HCEC 1CT (cell line): ENCODE measurements at regions not wholly inside any gene's neighbourhood (a gene's known extent, or its start where the extent isn't known, plus 50 kb on each side); places are given as distances from the start of the nearest gene placed in this dataset.
"Not testable (repeated sequence)": the region's sequence is repeated elsewhere in the genome, so short reads cannot be mapped to it uniquely, and the experiment has no call there.

ENCODE experiments used
- DNase-seq: peaks from one replicate; pipeline ENCODE4 v3.0.0-alpha.2; 2017

GRCh38 chr3:176310641-176311040 is 886.6 kb downstream of the TBL1XR1 start:
- DNase-seq, result no peak

- DNase-seq, result no peak
These were observed 895.0 kb downstream of the TBL1XR1 start for GRCh38 chr3:176302271-176302670.

GRCh38 chr3:176296066-176296597 is 901.1 kb downstream of the TBL1XR1 start:
- DNase-seq, result no peak

GRCh38 chr3:176293276-176293675 is 904.0 kb downstream of the TBL1XR1 start:
- peak; percentile 25 for DNase-seq

- no peak for DNase-seq
These were observed 910.7 kb downstream of the TBL1XR1 start for GRCh38 chr3:176286476-176287085.

GRCh38 chr3:176275538-176275937 is 921.7 kb downstream of the TBL1XR1 start:
- DNase-seq, result no peak

GRCh38 chr3:176275113-176275512 is 922.2 kb downstream of the TBL1XR1 start:
- no peak for DNase-seq

GRCh38 chr3:176274161-176274560 is 923.1 kb downstream of the TBL1XR1 start:
- no peak for DNase-seq

GRCh38 chr3:176262071-176262470 is 935.2 kb downstream of the TBL1XR1 start:
- DNase-seq, result no peak

- no peak for DNase-seq
These were observed 950.1 kb downstream of the TBL1XR1 start for GRCh38 chr3:176247191-176247590.

GRCh38 chr3:176219970-176220369 is 977.3 kb downstream of the TBL1XR1 start:
- DNase-seq, result no peak

- DNase-seq, result no peak
These were observed 982.5 kb downstream of the TBL1XR1 start for GRCh38 chr3:176214758-176215157.

- not testable (repeated sequence) for DNase-seq
These were observed 984.0 kb downstream of the TBL1XR1 start for GRCh38 chr3:176213314-176213713.

GRCh38 chr3:176208915-176209314 is 988.4 kb downstream of the TBL1XR1 start:
- DNase-seq, result peak; percentile 15

GRCh38 chr3:176208283-176208682 is 989.0 kb downstream of the TBL1XR1 start:
- DNase-seq, result no peak

GRCh38 chr3:176206809-176207208 is 990.5 kb downstream of the TBL1XR1 start:
- no peak for DNase-seq

- DNase-seq, result no peak
These were observed 994.6 kb downstream of the TBL1XR1 start for GRCh38 chr3:176202652-176203051.

- no peak for DNase-seq
These were observed 1004.1 kb downstream of the TBL1XR1 start for GRCh38 chr3:176193032-176193730.

- no peak for DNase-seq
These were observed 1006.5 kb downstream of the TBL1XR1 start for GRCh38 chr3:176190755-176191154.

GRCh38 chr3:176183181-176183580 is 1014.1 kb downstream of the TBL1XR1 start:
- no peak for DNase-seq

- DNase-seq, result no peak
These were observed 1023.2 kb downstream of the TBL1XR1 start for GRCh38 chr3:176174060-176174459.

- no peak for DNase-seq
These were observed 1024.8 kb downstream of the TBL1XR1 start for GRCh38 chr3:176172492-176172891.

GRCh38 chr3:176167272-176167671 is 1030.0 kb downstream of the TBL1XR1 start:
- DNase-seq, result no peak

GRCh38 chr3:176160997-176161396 is 1036.3 kb downstream of the TBL1XR1 start:
- DNase-seq, result no peak
